PC-3 (cell line): ENCODE measurements at regions not wholly inside any gene's neighbourhood (a gene's known extent, or its start where the extent isn't known, plus 50 kb on each side); places are given as distances from the start of the nearest gene placed in this dataset.

ENCODE experiments used
- ATAC-seq: fragments of 200-7000 bp; cut with Tn5 transposase; 2 replicates; pipeline ENCODE4 v1.9.1; 2020; ENCODE audit warnings: mild to moderate bottlenecking, moderate library complexity
- BruUV-seq: library from RNA; stranded (reverse); fragments of 400-500 nt; replicated peaks from 2 replicates; lab custom pipeline; 2021; lab: Mats Ljungman, UMichigan
- CTCF ChIA-PET: fragments of 300-600 bp; sonication (Branson Sonifier 250); formaldehyde crosslinking; loops from one replicate; lab custom pipeline; 2022; ENCODE audit warnings: antibody characterized with exemption; lab: Charles Lee
- POLR2A ChIA-PET: fragments of 300-600 bp; sonication (Branson Sonifier 250); formaldehyde crosslinking; loops from one replicate; lab custom pipeline; 2022; ENCODE audit warnings: antibody characterized with exemption; ENCODE audit not compliant: unreplicated experiment; lab: Charles Lee
- DNase-seq: peaks from one replicate; pipeline ENCODE4 v3.0.0-alpha.2; 2015
- H2AFZ ChIP-seq: fragments of 300-600 bp; sonication (generic); 2 replicates; pipeline ENCODE4 v1.6.0; 2016; ENCODE audit warnings: antibody characterized with exemption, low read length
- H3F3A ChIP-seq: fragments of 300-600 bp; sonication (generic); one replicate; pipeline ENCODE4 v1.6.0; 2017; ENCODE audit warnings: antibody characterized with exemption, low read length, control low read depth, mild to moderate bottlenecking; ENCODE audit not compliant: unreplicated experiment
- H3K27ac ChIP-seq: fragments of 300-600 bp; sonication (generic); 2 replicates; pipeline ENCODE4 v1.5.1; 2016; ENCODE audit warnings: mild to moderate bottlenecking, low read length
- H3K27me3 ChIP-seq: fragments of 300-600 bp; sonication (generic); 2 replicates; pipeline ENCODE4 v1.6.1; 2016; ENCODE audit warnings: low read length, mixed read lengths
- H3K36me3 ChIP-seq: fragments of 300-600 bp; sonication (generic); 2 replicates; pipeline ENCODE4 v1.6.1; 2016; ENCODE audit warnings: low read depth, mixed run types, low read length, mixed read lengths
- H3K4me1 ChIP-seq: fragments of 300-600 bp; sonication (generic); 2 replicates; pipeline ENCODE4 v1.5.1; 2016; ENCODE audit warnings: low read length; ENCODE audit not compliant: insufficient read depth
- H3K4me2 ChIP-seq: fragments of 300-600 bp; sonication (generic); 2 replicates; pipeline ENCODE4 v1.6.0; 2016; ENCODE audit warnings: low read length
- H3K4me3 ChIP-seq: fragments of 300-600 bp; sonication (generic); 2 replicates; pipeline ENCODE4 v1.5.1; 2016; ENCODE audit warnings: mild to moderate bottlenecking, low read length, mixed read lengths
- H3K79me2 ChIP-seq: fragments of 300-600 bp; sonication (generic); 2 replicates; pipeline ENCODE4 v1.6.1; 2017; ENCODE audit warnings: low read length, mixed read lengths
- H3K9ac ChIP-seq: fragments of 300-600 bp; sonication (generic); 2 replicates; pipeline ENCODE4 v1.6.0; 2016; ENCODE audit warnings: mild to moderate bottlenecking, low read length
- H3K9me2 ChIP-seq: fragments of 300-600 bp; sonication (generic); replicated peaks from 2 replicates; pipeline ENCODE4 v1.6.1; 2016; ENCODE audit warnings: mixed run types, low read length, mixed read lengths
- H3K9me3 ChIP-seq: fragments of 300-600 bp; sonication (generic); 2 replicates; pipeline ENCODE4 v1.6.1; 2016; ENCODE audit warnings: low read length, mixed read lengths
- H4K20me1 ChIP-seq: fragments of 300-600 bp; sonication (generic); 2 replicates; pipeline ENCODE4 v1.6.1; 2016; ENCODE audit warnings: low read length, mixed read lengths
- CTCF ChIP-seq: fragments of 300-600 bp; sonication (generic); conservative IDR thresholded peaks from 2 replicates; pipeline ENCODE4 v1.5.1; 2017; ENCODE audit warnings: antibody characterized with exemption, low read depth, mild to moderate bottlenecking, low read length
- EZH2 ChIP-seq: fragments of 300-600 bp; sonication (generic); IDR thresholded peaks from one replicate; pipeline ENCODE4 v1.6.1; 2017; ENCODE audit warnings: antibody characterized with exemption, mild to moderate bottlenecking, low read length; ENCODE audit not compliant: unreplicated experiment
- EZH2phosphoT487 ChIP-seq: fragments of 300-600 bp; sonication (generic); IDR thresholded peaks from 2 replicates; pipeline ENCODE4 v1.6.1; 2018; ENCODE audit warnings: mild to moderate bottlenecking, antibody characterized with exemption, low read length, borderline replicate concordance
- intact Hi-C: fragments of 100-400 bp; cut with micrococcal nuclease; formaldehyde crosslinking; loops from 2 replicates; pipeline ENCODE4 v1.9.0; 2023

GRCh38 chr2:58930537-58930936 is 689.4 kb upstream of the FANCL start:
- Histone ChIP-seq H3K4me2 (no peak overlapping the region), H3K27ac (no peak overlapping the region), H3K79me2 (no peaks in the 10 kb centered on the region), H3F3A (no peaks in the 10 kb centered on the region), H3K9me2 (no peaks in the 10 kb centered on the region), H3K9me3 (no peaks in the 10 kb centered on the region), H2AFZ (no peak overlapping the region), H4K20me1 (no peaks in the 10 kb centered on the region), H3K36me3 (no peaks in the 10 kb centered on the region), H3K4me3 (no peak overlapping the region), H3K4me1 (no peaks in the 10 kb centered on the region), H3K27me3 (peaks cover 45% of the 10 kb centered on the region), H3K9ac (no peak overlapping the region)
- no TSS peak for BruUV-seq
- TF ChIP-seq EZH2phosphoT487: no peak
- TF ChIP-seq CTCF: no peak
- no peak for TF ChIP-seq EZH2
- intact Hi-C loops: no loop called here
- DNase-seq: no peak
- ChIA-PET CTCF (no interaction called here), POLR2A (no interaction called here)
- ATAC-seq: no peak

GRCh38 chr2:58928973-58929372 is 687.8 kb upstream of the FANCL start:
- Histone ChIP-seq H3K4me2 (no peak overlapping the region), H4K20me1 (no peaks in the 10 kb centered on the region), H3K27me3 (peaks cover 40% of the 10 kb centered on the region), H3K27ac (no peak overlapping the region), H3K79me2 (no peaks in the 10 kb centered on the region), H3K4me3 (no peak overlapping the region), H3K9ac (no peak overlapping the region), H3F3A (no peaks in the 10 kb centered on the region), H3K4me1 (no peaks in the 10 kb centered on the region), H3K9me3 (no peaks in the 10 kb centered on the region), H2AFZ (no peak overlapping the region), H3K9me2 (no peaks in the 10 kb centered on the region), H3K36me3 (no peaks in the 10 kb centered on the region)
- ATAC-seq (no peak), DNase-seq (no peak)
- no TSS peak for BruUV-seq
- ChIA-PET CTCF (no interaction called here), POLR2A (no interaction called here)
- no peak for TF ChIP-seq EZH2phosphoT487
- no peak for TF ChIP-seq EZH2
- no peak for TF ChIP-seq CTCF
- intact Hi-C loops: no loop called here

DNA sequence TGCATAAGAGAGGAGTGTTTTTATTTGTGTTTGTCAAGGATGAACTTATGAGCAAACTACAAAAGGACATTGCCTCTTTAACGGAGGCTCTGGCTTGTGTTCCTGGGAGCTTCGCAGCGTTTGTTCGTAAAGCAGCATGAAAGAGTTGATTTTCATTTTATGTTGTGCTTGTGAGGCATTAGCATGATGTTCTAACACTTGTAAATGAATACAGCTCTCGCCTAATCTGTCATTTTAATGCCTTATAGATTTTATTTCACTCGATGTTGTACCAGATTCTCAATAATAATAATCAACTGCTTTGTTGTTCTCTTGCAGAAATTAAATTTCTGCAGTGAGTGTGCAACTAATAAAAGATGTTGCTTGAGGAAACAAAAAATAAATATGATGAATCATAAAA is 687.3 kb upstream of the FANCL start:
- intact Hi-C loops: no loop called here
- no peaks in the 10 kb centered on the region for H3K9me3 ChIP-seq
- H3K9me2 ChIP-seq: no peaks in the 10 kb centered on the region
- BruUV-seq: no TSS peak
- peaks cover 40% of the 10 kb centered on the region for H3K27me3 ChIP-seq
- H3K36me3 ChIP-seq: no peaks in the 10 kb centered on the region
- no peak for ATAC-seq
- DNase-seq: no peak
- H3K4me1 ChIP-seq: no peaks in the 10 kb centered on the region
- H3F3A ChIP-seq: no peaks in the 10 kb centered on the region
- H4K20me1 ChIP-seq: no peaks in the 10 kb centered on the region
- POLR2A ChIA-PET: no interaction called here
- TF ChIP-seq EZH2: no peak
- no peak for TF ChIP-seq CTCF
- no peak for TF ChIP-seq EZH2phosphoT487
- H3K4me3 ChIP-seq: no peak overlapping the region
- H3K27ac ChIP-seq: no peak overlapping the region
- CTCF ChIA-PET: no interaction called here
- H3K4me2 ChIP-seq: no peak overlapping the region
- H3K79me2 ChIP-seq: no peaks in the 10 kb centered on the region
- no peak overlapping the region for H3K9ac ChIP-seq
- H2AFZ ChIP-seq: no peak overlapping the region
